ENCODE measurements at regions not wholly inside any gene's neighbourhood (a gene's known extent, or its start where the extent isn't known, plus 50 kb on each side); places are given as distances from the start of the nearest gene placed in this dataset.
"Not testable (repeated sequence)": the region's sequence is repeated elsewhere in the genome, so short reads cannot be mapped to it uniquely, and the experiment has no call there.

DNA sequence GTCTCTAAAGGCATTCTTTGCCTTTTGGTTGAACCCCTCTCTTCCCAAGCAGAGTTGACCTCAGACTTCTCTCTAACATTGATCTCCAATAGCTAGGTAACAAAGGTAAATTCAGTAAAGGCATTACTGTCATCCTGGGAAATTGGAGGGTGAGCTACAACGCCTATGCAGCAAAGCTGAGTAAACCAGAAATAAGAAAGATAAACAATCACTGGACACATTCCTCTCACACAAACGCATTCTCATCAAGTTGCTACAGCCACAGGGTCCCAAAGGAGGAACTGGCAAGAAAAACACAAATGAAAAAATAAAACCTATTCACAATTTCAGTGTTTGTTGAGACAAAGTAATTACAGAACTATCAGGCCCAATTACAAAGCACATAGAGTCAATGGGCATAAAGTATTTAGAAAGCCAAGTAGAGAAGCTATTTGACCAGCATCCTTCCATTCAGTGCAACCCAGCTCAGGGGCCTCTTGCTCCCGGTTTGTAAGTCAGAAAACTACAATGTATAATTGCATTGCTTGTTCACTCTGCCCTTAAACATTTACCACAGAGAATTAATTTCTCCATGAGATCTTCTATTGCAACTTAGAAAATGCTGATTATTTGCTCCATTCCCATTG lies 967.7 kb downstream of the PCDH7 start:
- Mint-ChIP-seq H3K4me3 (no peak overlapping the region), H3K36me3 (ENCODE audit: low read depth) (no peaks in the 10 kb centered on the region), H3K9me3 (no peaks in the 10 kb centered on the region), H3K27ac (no peak overlapping the region), H3K27me3 (no peaks in the 10 kb centered on the region), H3K4me1 (ENCODE audit: low read depth) (no peaks in the 10 kb centered on the region)
- intact Hi-C loops (cut with micrococcal nuclease), result no loop called here

DNA sequence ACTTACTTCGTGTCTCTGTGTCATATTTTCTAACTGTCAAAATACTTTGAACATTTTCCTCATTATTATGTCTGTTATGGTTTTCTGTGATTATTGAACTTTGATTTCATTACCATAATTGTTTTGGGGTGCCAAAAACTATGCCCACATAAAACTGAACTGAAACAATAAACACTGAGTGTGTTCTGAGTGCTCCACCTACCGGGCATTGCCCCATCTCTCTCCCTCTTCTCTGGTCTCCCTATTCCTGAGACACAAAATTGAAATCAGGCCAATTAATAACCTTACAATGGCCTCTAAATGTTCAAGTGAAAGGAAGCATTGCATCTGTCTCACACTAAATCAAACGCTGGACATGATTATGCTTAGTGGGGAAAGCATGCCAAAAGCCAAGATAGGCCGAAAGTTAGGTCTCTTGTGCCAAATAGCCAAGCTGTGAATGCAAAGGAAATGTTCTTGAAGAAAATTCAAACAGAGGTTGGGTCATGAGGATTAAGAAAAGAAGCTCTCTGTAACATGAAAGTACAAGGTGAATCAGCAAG lies 972.3 kb downstream of the PCDH7 start:
- Mint-ChIP-seq H3K9me3 (no peaks in the 10 kb centered on the region), H3K4me3 (no peak overlapping the region), H3K36me3 (ENCODE audit: low read depth) (no peaks in the 10 kb centered on the region), H3K27ac (no peak overlapping the region), H3K4me1 (ENCODE audit: low read depth) (no peaks in the 10 kb centered on the region), H3K27me3 (no peaks in the 10 kb centered on the region)
- intact Hi-C loops (cut with micrococcal nuclease), result no loop called here

DNA sequence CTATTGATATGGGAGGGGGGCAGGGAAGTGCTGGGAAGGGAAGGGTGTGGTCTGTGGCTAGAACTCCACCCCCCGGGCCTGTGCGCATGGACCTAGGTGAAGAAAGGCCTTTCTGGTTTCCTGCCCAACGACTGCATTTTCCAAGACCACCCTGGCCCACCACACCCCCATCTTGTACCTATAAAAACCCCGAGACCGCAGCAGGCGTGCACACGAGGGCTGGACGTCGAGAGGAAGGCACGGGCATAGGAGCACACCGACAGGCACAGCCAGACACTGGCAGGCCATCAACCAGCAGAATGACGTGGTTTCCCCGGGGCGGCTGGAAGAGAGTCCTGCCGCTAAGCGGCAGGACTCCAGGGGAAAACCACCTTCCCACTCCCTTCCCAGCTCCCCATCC lies 981.1 kb downstream of the PCDH7 start:
- Mint-ChIP-seq H3K36me3 (ENCODE audit: low read depth) (no peaks in the 10 kb centered on the region), H3K4me3 (no peak overlapping the region), H3K4me1 (ENCODE audit: low read depth) (no peaks in the 10 kb centered on the region), H3K27me3 (no peaks in the 10 kb centered on the region), H3K27ac (no peak overlapping the region), H3K9me3 (peaks cover 17% of the 10 kb centered on the region)
- intact Hi-C loops (cut with micrococcal nuclease), result no loop called here

DNA sequence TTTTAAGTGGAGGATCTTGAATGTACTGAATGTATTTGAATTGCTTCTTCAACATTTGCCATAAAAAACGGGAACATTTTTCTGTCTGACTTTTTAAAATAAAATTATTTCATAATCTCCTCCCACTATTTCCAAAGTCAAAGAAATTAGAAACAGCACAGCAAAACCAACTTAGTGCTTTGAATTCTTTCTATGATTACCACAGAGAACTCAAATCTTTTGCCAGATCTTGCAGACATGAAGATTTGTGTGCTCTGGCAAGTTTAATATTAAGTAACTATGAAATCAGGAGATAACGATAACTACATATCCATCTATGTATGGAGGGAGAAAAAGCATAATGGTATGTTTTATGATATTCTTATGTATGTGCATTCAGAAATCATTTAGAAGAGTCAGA lies 982.2 kb downstream of the PCDH7 start:
- intact Hi-C loops (cut with micrococcal nuclease), result no loop called here
- no peak overlapping the region for H3K27ac Mint-ChIP-seq
- no peaks in the 10 kb centered on the region for H3K27me3 Mint-ChIP-seq

DNA sequence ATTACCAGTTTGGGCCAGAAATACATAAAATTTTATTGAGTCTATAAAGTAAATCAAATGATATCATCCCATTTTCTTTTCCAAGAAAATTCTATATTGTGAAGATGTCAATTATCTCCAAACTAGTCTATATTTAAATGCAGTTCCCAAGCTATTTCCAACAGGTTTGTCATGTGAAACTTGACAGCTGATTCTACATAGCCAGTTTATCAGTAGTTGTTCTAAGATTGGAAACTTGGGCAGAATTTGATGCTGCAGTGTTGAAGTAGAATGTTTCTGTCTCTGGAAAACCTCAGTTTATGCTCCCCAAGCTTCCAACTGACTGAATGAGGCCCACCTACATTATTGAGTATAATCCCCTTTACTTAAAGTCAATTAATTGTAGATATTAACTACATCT lies 994.1 kb downstream of the PCDH7 start:
- H3K27ac Mint-ChIP-seq, result no peak overlapping the region
- H3K36me3 Mint-ChIP-seq (ENCODE audit: low read depth), result no peaks in the 10 kb centered on the region
- intact Hi-C loops (cut with micrococcal nuclease), result no loop called here
- no peaks in the 10 kb centered on the region for H3K4me1 Mint-ChIP-seq (ENCODE audit: low read depth)
- H3K27me3 Mint-ChIP-seq, result no peaks in the 10 kb centered on the region
- no peaks in the 10 kb centered on the region for H3K9me3 Mint-ChIP-seq
- H3K4me3 Mint-ChIP-seq, result no peak overlapping the region

More for the DNA sequence above, 982.2 kb downstream of the PCDH7 start:
- Mint-ChIP-seq H3K4me3 (no peak overlapping the region), H3K4me1 (ENCODE audit: low read depth) (no peaks in the 10 kb centered on the region), H3K36me3 (ENCODE audit: low read depth) (no peaks in the 10 kb centered on the region), H3K9me3 (peaks cover 17% of the 10 kb centered on the region)

DNA sequence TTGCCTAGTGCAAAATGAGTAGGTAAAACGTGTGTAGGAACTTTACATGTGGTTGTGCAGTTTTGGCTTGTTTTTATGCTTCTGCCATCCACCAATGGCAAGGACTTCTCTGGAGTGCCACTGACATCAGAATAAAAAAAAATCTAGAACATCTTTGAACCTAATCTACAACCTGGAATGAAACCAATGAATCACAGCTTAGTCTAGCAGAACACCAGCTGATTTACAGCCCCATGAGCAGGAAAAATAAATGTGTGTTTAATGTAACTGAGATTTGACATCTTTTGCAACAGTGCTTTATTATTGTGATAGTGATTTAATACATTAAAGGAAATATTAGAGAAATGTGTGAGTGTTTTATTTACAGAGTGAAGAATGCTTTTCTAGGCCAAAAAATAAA lies 995.1 kb downstream of the PCDH7 start:
- Mint-ChIP-seq H3K27ac (no peak overlapping the region), H3K36me3 (ENCODE audit: low read depth) (no peaks in the 10 kb centered on the region), H3K4me1 (ENCODE audit: low read depth) (no peaks in the 10 kb centered on the region), H3K9me3 (no peaks in the 10 kb centered on the region), H3K27me3 (no peaks in the 10 kb centered on the region), H3K4me3 (no peak overlapping the region)
- intact Hi-C loops (cut with micrococcal nuclease), result no loop called here

GRCh38 chr4:31727030-31727429 lies 1006.9 kb downstream of the PCDH7 start:
- Mint-ChIP-seq H3K27ac (no peak overlapping the region), H3K4me1 (ENCODE audit: low read depth) (no peaks in the 10 kb centered on the region), H3K4me3 (no peak overlapping the region), H3K27me3 (peaks cover 7% of the 10 kb centered on the region), H3K9me3 (no peaks in the 10 kb centered on the region), H3K36me3 (ENCODE audit: low read depth) (no peaks in the 10 kb centered on the region)
- intact Hi-C loops (cut with micrococcal nuclease), result no loop called here

- H3K36me3 Mint-ChIP-seq (ENCODE audit: low read depth), result no peaks in the 10 kb centered on the region
- no peaks in the 10 kb centered on the region for H3K9me3 Mint-ChIP-seq
Measured at GRCh38 chr4:31735004-31735403, 1014.8 kb downstream of the PCDH7 start.

DNA sequence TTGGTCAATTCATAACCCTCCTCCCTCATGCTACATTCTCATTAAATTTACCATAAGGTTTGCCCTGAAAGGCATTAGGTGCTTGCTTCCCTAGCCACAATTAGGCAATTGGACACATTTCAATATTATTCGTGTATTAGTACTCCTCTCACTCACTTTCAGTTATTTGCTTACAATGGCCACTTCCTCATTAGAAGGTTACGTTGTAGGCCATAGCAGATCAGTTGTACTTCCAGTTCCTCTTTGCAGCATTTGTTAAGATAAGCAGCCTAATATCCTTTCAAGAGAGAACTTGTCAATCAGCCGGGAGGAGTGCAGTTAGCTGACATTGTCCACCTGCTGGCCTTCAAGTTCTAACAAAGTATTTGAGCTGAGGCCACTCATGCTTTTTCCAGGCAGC lies 1017.2 kb downstream of the PCDH7 start:
- H3K27me3 Mint-ChIP-seq, result no peaks in the 10 kb centered on the region
- H3K36me3 Mint-ChIP-seq (ENCODE audit: low read depth), result no peaks in the 10 kb centered on the region
- intact Hi-C loops (cut with micrococcal nuclease), result no loop called here
- H3K27ac Mint-ChIP-seq, result no peak overlapping the region
- peaks cover 16% of the 10 kb centered on the region for H3K4me1 Mint-ChIP-seq (ENCODE audit: low read depth)
- H3K9me3 Mint-ChIP-seq, result no peaks in the 10 kb centered on the region
- no peak overlapping the region for H3K4me3 Mint-ChIP-seq

More at GRCh38 chr4:31735004-31735403, 1014.8 kb downstream of the PCDH7 start:
- Mint-ChIP-seq H3K27me3 (peaks cover 3% of the 10 kb centered on the region), H3K4me3 (no peak overlapping the region), H3K4me1 (ENCODE audit: low read depth) (peaks cover 16% of the 10 kb centered on the region), H3K27ac (no peak overlapping the region)
- intact Hi-C loops (cut with micrococcal nuclease), result no loop called here

GRCh38 chr4:31741326-31741725 lies 1021.2 kb downstream of the PCDH7 start:
- no peaks in the 10 kb centered on the region for H3K9me3 Mint-ChIP-seq
- H3K4me3 Mint-ChIP-seq, result no peak overlapping the region
- intact Hi-C loops (cut with micrococcal nuclease), result no loop called here
- no peaks in the 10 kb centered on the region for H3K36me3 Mint-ChIP-seq (ENCODE audit: low read depth)
- peaks cover 2% of the 10 kb centered on the region for H3K27me3 Mint-ChIP-seq
- peaks cover 16% of the 10 kb centered on the region for H3K4me1 Mint-ChIP-seq (ENCODE audit: low read depth)
- H3K27ac Mint-ChIP-seq, result no peak overlapping the region

- no peaks in the 10 kb centered on the region for H3K9me3 Mint-ChIP-seq
- H3K27ac Mint-ChIP-seq, result no peak overlapping the region
- H3K36me3 Mint-ChIP-seq (ENCODE audit: low read depth), result no peaks in the 10 kb centered on the region
- intact Hi-C loops (cut with micrococcal nuclease), result no loop called here
- no peaks in the 10 kb centered on the region for H3K4me1 Mint-ChIP-seq (ENCODE audit: low read depth)
- H3K4me3 Mint-ChIP-seq, result no peak overlapping the region
- peaks cover 3% of the 10 kb centered on the region for H3K27me3 Mint-ChIP-seq
Measured at GRCh38 chr4:31748382-31748781, 1028.2 kb downstream of the PCDH7 start.

DNA sequence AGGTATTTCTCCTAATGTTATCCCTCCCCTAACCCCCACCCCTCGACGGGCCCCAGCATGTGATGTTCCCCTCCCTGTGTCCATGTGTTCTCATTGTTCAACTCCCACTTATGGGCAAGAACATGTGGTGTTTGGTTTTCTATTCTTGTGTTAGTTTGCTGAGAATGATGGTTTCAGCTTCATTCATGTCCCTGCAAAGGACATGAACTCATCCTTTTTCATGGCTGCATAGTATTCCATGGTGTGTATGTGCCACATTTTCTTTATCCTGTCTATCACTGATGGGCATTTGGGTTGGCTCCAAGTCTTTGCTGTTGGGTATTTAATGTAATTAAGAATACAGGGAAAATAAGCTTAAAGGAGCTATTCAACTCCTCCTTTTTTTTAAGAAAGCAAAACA lies 1030.4 kb downstream of the PCDH7 start:
- H3K36me3 Mint-ChIP-seq (ENCODE audit: low read depth); intact Hi-C loops (cut with micrococcal nuclease); H3K4me3 Mint-ChIP-seq; H3K27me3 Mint-ChIP-seq; H3K4me1 Mint-ChIP-seq (ENCODE audit: low read depth); H3K27ac Mint-ChIP-seq; H3K9me3 Mint-ChIP-seq: not testable (repeated sequence)

DNA sequence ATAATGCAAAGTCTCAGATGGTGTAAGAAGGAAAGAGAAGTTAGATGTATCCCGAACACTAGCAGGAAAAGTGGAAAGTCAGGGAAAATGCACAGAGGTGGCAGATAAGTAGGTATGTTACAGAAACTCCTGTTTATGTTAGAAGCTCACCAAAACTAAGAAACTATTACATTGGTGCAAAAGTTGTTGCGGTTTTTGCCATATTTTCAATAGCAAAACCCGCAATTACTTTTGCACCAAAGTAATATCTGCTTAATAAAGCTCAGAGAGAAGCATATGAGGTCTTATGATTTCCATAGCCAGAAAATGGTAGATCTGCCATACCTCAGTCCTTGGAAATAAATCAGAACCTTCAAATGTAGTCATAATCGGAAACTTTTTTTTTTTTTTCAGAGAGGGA lies 1035.6 kb downstream of the PCDH7 start:
- no peak overlapping the region for H3K27ac Mint-ChIP-seq
- no peaks in the 10 kb centered on the region for H3K27me3 Mint-ChIP-seq
- H3K4me1 Mint-ChIP-seq (ENCODE audit: low read depth), result no peaks in the 10 kb centered on the region
- no peak overlapping the region for H3K4me3 Mint-ChIP-seq
- intact Hi-C loops (cut with micrococcal nuclease), result no loop called here
- H3K9me3 Mint-ChIP-seq, result no peaks in the 10 kb centered on the region
- H3K36me3 Mint-ChIP-seq (ENCODE audit: low read depth), result no peaks in the 10 kb centered on the region

DNA sequence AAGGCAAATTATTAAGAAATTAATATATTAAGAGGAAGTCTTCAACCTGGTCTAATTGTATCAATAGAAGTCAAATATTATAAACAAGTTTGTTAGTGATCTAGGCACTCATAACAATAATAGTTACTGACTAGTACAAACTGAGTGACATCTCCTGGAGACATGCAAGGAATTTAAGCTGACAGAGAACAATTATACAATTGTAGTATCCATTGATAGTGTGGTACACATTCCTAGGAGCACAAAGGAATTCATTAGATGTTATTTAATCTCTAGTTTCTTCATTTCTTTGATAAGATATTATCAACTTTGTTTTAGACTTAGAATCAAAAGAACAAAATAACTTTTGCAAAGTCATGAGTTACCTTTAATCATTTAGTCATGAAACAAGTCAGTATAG lies 1048.6 kb downstream of the PCDH7 start:
- Mint-ChIP-seq H3K36me3 (ENCODE audit: low read depth) (no peaks in the 10 kb centered on the region), H3K4me1 (ENCODE audit: low read depth) (no peaks in the 10 kb centered on the region), H3K27me3 (no peaks in the 10 kb centered on the region), H3K4me3 (no peak overlapping the region), H3K9me3 (no peaks in the 10 kb centered on the region), H3K27ac (no peak overlapping the region)
- intact Hi-C loops (cut with micrococcal nuclease), result no loop called here

GRCh38 chr4:31783311-31783710 lies 1063.1 kb downstream of the PCDH7 start:
- H3K4me3 Mint-ChIP-seq, result no peak overlapping the region

More at GRCh38 chr4:31783311-31783710, 1063.1 kb downstream of the PCDH7 start:
- H3K27ac Mint-ChIP-seq, result no peak overlapping the region
- H3K9me3 Mint-ChIP-seq, result no peaks in the 10 kb centered on the region
- intact Hi-C loops (cut with micrococcal nuclease), result no loop called here
- H3K36me3 Mint-ChIP-seq (ENCODE audit: low read depth), result no peaks in the 10 kb centered on the region
- H3K27me3 Mint-ChIP-seq, result no peaks in the 10 kb centered on the region
- no peaks in the 10 kb centered on the region for H3K4me1 Mint-ChIP-seq (ENCODE audit: low read depth)
